A673 (cell line): ENCODE measurements at regions not wholly inside any gene's neighbourhood (a gene's known extent, or its start where the extent isn't known, plus 50 kb on each side); places are given as distances from the start of the nearest gene placed in this dataset.

Experiments used
- BruUV-seq: library from RNA; stranded (reverse); fragments of 400-500 nt; replicated peaks from 2 replicates; lab custom pipeline; 2021; lab: Mats Ljungman, UMichigan
- CTCF ChIA-PET: fragments of 300-600 bp; sonication (Branson Sonifier 250); formaldehyde crosslinking; loops from one replicate; lab custom pipeline; 2022; ENCODE audit warnings: antibody characterized with exemption; lab: Charles Lee
- POLR2A ChIA-PET: fragments of 300-600 bp; sonication (Branson Sonifier 250); formaldehyde crosslinking; loops from one replicate; lab custom pipeline; 2022; ENCODE audit warnings: antibody characterized with exemption; ENCODE audit not compliant: low non-redundant PET; lab: Charles Lee
- DNase-seq: peaks from one replicate; pipeline ENCODE4 v3.0.0-alpha.2; 2015; ENCODE audit warnings: low spot score
- H3K27ac ChIP-seq: fragments of 200-600 bp; sonication (generic); 2 replicates; pipeline ENCODE4 v1.5.1; 2016; ENCODE audit warnings: mixed run types, low read depth, mild to moderate bottlenecking, mixed read lengths, antibody characterized with exemption, low read length; ENCODE audit not compliant: poor library complexity, severe bottlenecking
- H3K27me3 ChIP-seq: fragments of 200-600 bp; sonication (generic); replicated peaks from 2 replicates; pipeline ENCODE4 v1.6.1; 2017; ENCODE audit warnings: mixed run types, low read depth, mild to moderate bottlenecking, mixed read lengths, antibody characterized with exemption, low read length; ENCODE audit not compliant: insufficient read depth, poor library complexity
- H3K36me3 ChIP-seq: fragments of 200-600 bp; sonication (generic); 2 replicates; pipeline ENCODE4 v1.6.1; 2016; ENCODE audit warnings: mixed run types, mild to moderate bottlenecking, mixed read lengths, antibody characterized with exemption, low read length; ENCODE audit not compliant: insufficient read depth, poor library complexity, severe bottlenecking
- H3K4me1 ChIP-seq: fragments of 200-600 bp; sonication (generic); 2 replicates; pipeline ENCODE4 v1.6.1; 2017; ENCODE audit warnings: mixed run types, mild to moderate bottlenecking, mixed read lengths, antibody characterized with exemption, low read length; ENCODE audit not compliant: insufficient read depth, poor library complexity, severe bottlenecking
- H3K4me3 ChIP-seq: fragments of 200-600 bp; sonication (generic); 2 replicates; pipeline ENCODE4 v1.5.1; 2016; ENCODE audit warnings: low read depth, mixed run types, mild to moderate bottlenecking, mixed read lengths, low read length; ENCODE audit not compliant: poor library complexity, severe bottlenecking
- H3K9me3 ChIP-seq: fragments of 200-600 bp; sonication (generic); 2 replicates; pipeline ENCODE4 v1.6.1; 2016; ENCODE audit warnings: mixed run types, low read depth, mild to moderate bottlenecking, mixed read lengths, antibody characterized with exemption, low read length; ENCODE audit not compliant: poor library complexity, severe bottlenecking
- EZH2 ChIP-seq: fragments of 200-600 bp; sonication (generic); IDR thresholded peaks from 2 replicates; pipeline ENCODE4 v1.6.1; 2017; ENCODE audit warnings: borderline replicate concordance, low read depth, mild to moderate bottlenecking, mixed read lengths, antibody characterized with exemption, low read length; ENCODE audit not compliant: poor library complexity, severe bottlenecking
- intact Hi-C: fragments of 100-400 bp; cut with micrococcal nuclease; formaldehyde crosslinking; loops from one replicate; pipeline ENCODE4 v1.10.0; 2022; ENCODE audit not compliant: unreplicated experiment
- TF ChIP-seq, protein P1 (sequence below): fragments of 300-800, 200-600 bp; sonication (generic); conservative IDR thresholded peaks from 2 replicates; pipeline ENCODE4 v1.5.1; 2017; ENCODE audit warnings: low read depth, mild to moderate bottlenecking, antibody characterized with exemption, low read length, moderate library complexity, mixed read lengths

DNA sequence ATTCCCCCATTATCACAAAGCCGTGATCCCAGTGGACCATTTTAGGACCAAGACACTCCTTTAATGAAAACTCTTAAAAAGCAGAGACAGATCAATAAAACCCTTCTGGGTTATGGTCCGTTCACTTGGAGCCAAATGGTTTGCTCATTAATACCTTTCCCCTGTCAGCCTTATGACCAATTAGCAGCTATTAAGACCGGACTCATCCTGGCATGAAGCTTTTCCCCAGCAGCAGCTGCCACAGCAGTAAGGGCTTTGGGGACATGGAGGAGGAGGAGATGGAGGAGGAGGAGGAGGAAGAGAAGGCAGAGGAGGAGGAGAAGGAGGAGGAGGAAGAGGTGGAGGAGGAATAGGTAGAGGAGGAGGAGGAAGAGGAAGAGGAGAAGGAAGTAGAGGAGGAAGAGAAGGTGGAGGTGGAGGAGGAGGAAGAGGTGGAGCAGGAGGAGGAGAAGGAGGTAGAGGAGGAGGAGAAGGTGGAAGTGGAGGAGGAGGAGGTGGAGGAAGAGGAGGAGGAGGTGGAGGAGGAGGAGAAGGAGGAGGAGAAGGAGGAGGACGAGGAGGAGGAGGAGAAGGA, 50.1 kb upstream of the IRX3 start:
- no TSS peak for BruUV-seq
- DNase-seq, result no peak
- Histone ChIP-seq H3K4me1 (no peaks in the 10 kb centered on the region), H3K27ac (no peak overlapping the region), H3K9me3 (no peaks in the 10 kb centered on the region), H3K27me3 (no peaks in the 10 kb centered on the region), H3K4me3 (no peak overlapping the region), H3K36me3 (no peaks in the 10 kb centered on the region)
- TF ChIP-seq, protein P1, sequence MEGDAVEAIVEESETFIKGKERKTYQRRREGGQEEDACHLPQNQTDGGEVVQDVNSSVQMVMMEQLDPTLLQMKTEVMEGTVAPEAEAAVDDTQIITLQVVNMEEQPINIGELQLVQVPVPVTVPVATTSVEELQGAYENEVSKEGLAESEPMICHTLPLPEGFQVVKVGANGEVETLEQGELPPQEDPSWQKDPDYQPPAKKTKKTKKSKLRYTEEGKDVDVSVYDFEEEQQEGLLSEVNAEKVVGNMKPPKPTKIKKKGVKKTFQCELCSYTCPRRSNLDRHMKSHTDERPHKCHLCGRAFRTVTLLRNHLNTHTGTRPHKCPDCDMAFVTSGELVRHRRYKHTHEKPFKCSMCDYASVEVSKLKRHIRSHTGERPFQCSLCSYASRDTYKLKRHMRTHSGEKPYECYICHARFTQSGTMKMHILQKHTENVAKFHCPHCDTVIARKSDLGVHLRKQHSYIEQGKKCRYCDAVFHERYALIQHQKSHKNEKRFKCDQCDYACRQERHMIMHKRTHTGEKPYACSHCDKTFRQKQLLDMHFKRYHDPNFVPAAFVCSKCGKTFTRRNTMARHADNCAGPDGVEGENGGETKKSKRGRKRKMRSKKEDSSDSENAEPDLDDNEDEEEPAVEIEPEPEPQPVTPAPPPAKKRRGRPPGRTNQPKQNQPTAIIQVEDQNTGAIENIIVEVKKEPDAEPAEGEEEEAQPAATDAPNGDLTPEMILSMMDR, result no peak
- TF ChIP-seq EZH2, result no peak
- ChIA-PET CTCF (no interaction called here), POLR2A (no interaction called here)
- intact Hi-C loops, result no loop called here
